ENCODE measurements at regions not wholly inside any gene's neighbourhood (a gene's known extent, or its start where the extent isn't known, plus 50 kb on each side); places are given as distances from the start of the nearest gene placed in this dataset.

DNA sequence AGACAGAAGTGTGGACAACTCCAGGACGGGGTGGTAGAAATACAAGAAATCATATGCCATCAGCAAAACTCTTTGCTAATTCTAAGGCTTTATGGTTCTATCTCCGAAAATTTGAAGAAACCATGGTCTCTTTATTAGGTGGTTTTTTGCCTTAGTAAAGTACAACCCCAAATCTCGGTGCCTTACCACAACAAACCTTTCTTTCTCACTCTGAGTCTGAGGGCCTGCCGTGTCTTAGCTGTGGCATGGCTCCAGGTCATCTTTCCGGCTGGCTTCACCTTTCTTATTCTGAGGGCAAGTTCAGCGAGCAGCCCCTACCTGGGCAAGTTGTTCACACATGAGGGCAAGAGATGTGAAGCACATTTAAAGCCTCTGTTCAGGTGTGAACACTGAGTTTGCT lies 280.6 kb downstream of the TTLL7 start:
- no peaks in the 10 kb centered on the region for H3K27me3 ChIP-seq (ENCODE audit: control insufficient read depth, insufficient read depth, low read length)
- no peaks in the 10 kb centered on the region for H3K36me3 ChIP-seq (ENCODE audit: control insufficient read depth, low read depth, low read length)
- no peak overlapping the region for H3K9ac ChIP-seq (ENCODE audit: low read length)
- H3K9me3 ChIP-seq (ENCODE audit: control insufficient read depth, low read depth, low read length) = no peaks in the 10 kb centered on the region
- H3K27ac ChIP-seq (ENCODE audit: low read length) = no peak overlapping the region
- no peaks in the 10 kb centered on the region for H3K4me1 ChIP-seq (ENCODE audit: control insufficient read depth, low read depth, low read length)
- no peak overlapping the region for H3K4me3 ChIP-seq (ENCODE audit: low read length)

DNA sequence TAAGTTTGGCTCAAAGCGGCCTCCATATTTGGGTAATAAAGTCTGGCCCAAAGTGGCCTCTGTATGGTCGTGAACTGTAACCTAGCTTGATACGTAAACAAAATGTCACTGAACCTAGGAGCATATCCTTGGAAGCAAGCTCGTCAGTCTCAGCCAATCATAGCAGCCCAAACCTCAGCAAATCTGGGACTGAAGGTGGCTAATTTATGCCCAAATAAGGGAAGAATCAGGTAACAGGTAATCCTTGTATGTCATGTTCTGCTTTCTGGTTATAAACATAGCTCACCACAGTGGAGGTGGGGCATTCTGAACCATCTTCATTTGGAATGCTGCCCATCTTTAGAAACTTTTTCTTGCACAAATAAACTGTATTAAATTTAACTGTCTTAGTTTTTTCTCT lies 281.1 kb downstream of the TTLL7 start:
- Histone ChIP-seq H3K36me3 (ENCODE audit: control insufficient read depth, low read depth, low read length) (no peaks in the 10 kb centered on the region), H3K27ac (ENCODE audit: low read length) (no peak overlapping the region), H3K4me1 (ENCODE audit: control insufficient read depth, low read depth, low read length) (no peaks in the 10 kb centered on the region), H3K9ac (ENCODE audit: low read length) (no peak overlapping the region), H3K27me3 (ENCODE audit: control insufficient read depth, insufficient read depth, low read length) (no peaks in the 10 kb centered on the region), H3K4me3 (ENCODE audit: low read length) (no peak overlapping the region), H3K9me3 (ENCODE audit: control insufficient read depth, low read depth, low read length) (no peaks in the 10 kb centered on the region)

DNA sequence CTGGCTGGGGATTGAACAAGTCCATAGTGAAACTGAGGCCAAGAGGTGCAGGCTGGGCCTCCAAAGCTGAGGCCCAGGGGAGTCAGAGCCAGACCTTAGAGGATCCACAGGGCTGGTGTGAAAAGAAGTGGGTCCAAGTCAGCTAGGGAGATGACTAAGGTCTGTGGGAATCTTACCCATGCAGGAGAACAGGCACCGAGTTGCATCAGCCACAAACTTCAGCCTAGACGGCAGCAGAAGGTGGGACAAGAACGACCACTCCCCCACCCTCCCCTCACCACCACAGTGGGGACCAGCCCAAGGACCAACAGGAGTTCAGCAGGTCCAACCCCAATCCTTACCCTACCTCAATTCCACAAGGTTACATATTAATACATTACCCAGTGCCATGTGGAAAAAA lies 282.3 kb downstream of the TTLL7 start:
- H3K36me3 ChIP-seq (ENCODE audit: control insufficient read depth, low read depth, low read length) = no peaks in the 10 kb centered on the region
- no peaks in the 10 kb centered on the region for H3K27me3 ChIP-seq (ENCODE audit: control insufficient read depth, insufficient read depth, low read length)
- H3K4me3 ChIP-seq (ENCODE audit: low read length) = no peak overlapping the region
- no peaks in the 10 kb centered on the region for H3K9me3 ChIP-seq (ENCODE audit: control insufficient read depth, low read depth, low read length)
- H3K27ac ChIP-seq (ENCODE audit: low read length) = no peak overlapping the region
- H3K4me1 ChIP-seq (ENCODE audit: control insufficient read depth, low read depth, low read length) = no peaks in the 10 kb centered on the region
- H3K9ac ChIP-seq (ENCODE audit: low read length) = no peak overlapping the region

DNA sequence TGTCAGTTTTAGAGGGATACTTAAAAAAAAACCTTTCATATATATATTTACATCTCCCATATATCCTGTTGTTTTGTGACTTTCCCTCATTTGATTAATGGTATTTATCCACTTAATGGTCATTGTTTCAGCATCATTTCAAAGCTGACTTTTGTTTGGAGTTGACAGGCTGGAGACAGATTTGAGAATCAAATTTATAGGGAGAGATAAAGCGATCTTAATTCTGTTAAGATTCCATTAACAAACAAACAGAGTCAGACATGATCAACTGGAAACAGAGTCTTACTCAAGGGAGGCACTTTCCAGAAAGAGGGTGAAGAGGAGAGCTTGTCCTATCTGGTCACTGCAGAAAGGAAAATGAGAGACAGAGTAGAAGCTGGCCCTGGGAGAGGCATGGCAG lies 283.4 kb downstream of the TTLL7 start:
- Histone ChIP-seq H3K27me3 (ENCODE audit: control insufficient read depth, insufficient read depth, low read length) (no peaks in the 10 kb centered on the region), H3K36me3 (ENCODE audit: control insufficient read depth, low read depth, low read length) (no peaks in the 10 kb centered on the region), H3K4me1 (ENCODE audit: control insufficient read depth, low read depth, low read length) (no peaks in the 10 kb centered on the region), H3K27ac (ENCODE audit: low read length) (no peak overlapping the region), H3K9me3 (ENCODE audit: control insufficient read depth, low read depth, low read length) (no peaks in the 10 kb centered on the region), H3K9ac (ENCODE audit: low read length) (no peak overlapping the region), H3K4me3 (ENCODE audit: low read length) (no peak overlapping the region)

DNA sequence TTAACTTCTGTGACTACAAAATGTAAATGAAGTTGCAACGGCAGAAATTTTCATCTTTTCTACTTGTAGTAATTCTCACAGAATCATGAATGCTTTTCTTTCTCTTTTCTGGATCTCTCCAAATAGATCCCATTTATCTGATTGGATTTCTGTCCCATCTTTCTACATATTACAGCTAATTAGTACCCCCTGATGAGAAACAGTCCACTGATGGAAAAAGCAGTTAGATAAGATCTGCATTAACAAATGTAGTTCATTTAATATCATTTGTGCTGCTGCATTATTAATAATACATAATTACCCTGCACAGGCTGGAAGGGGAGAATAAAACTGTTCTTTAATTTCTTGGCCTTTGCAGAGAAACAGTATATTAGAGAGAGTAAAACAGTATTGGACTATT lies 289.3 kb downstream of the TTLL7 start:
- Histone ChIP-seq H3K27ac (ENCODE audit: low read length) (no peak overlapping the region), H3K4me3 (ENCODE audit: low read length) (no peak overlapping the region), H3K36me3 (ENCODE audit: control insufficient read depth, low read depth, low read length) (no peaks in the 10 kb centered on the region), H3K27me3 (ENCODE audit: control insufficient read depth, insufficient read depth, low read length) (no peaks in the 10 kb centered on the region), H3K4me1 (ENCODE audit: control insufficient read depth, low read depth, low read length) (no peaks in the 10 kb centered on the region), H3K9me3 (ENCODE audit: control insufficient read depth, low read depth, low read length) (no peaks in the 10 kb centered on the region), H3K9ac (ENCODE audit: low read length) (no peak overlapping the region)

DNA sequence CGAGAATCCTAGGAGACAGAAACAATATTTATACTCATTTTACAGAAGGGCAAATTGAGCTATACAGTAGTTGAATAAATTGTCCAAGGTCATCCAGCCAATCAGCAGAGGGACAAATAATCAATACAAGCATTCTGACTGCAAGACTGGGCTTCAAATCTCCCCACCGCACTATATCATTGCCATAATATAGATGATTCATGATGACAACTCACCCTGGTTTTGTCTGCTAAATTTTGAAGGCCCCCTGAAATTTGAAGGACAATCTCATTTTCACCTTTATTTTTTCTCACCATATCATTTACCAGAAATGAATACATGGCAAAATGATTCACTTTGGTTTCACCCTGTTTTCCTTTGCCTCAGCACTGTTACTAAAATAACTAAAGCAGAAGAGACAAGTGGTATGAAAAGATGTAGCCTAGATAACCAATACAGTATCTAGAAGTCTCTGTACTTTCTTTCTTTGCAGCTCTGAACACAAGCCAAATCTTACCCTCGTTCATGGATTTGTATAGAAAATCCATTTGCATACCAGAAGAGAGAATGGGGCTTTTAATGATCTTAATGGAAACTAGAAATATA lies 292.5 kb downstream of the TTLL7 start:
- H3K4me3 ChIP-seq (ENCODE audit: low read length) = no peak overlapping the region
- no peak overlapping the region for H3K9ac ChIP-seq (ENCODE audit: low read length)
- no peaks in the 10 kb centered on the region for H3K4me1 ChIP-seq (ENCODE audit: control insufficient read depth, low read depth, low read length)
- H3K27me3 ChIP-seq (ENCODE audit: control insufficient read depth, insufficient read depth, low read length) = no peaks in the 10 kb centered on the region
- H3K9me3 ChIP-seq (ENCODE audit: control insufficient read depth, low read depth, low read length) = no peaks in the 10 kb centered on the region
- H3K27ac ChIP-seq (ENCODE audit: low read length) = no peak overlapping the region
- no peaks in the 10 kb centered on the region for H3K36me3 ChIP-seq (ENCODE audit: control insufficient read depth, low read depth, low read length)

DNA sequence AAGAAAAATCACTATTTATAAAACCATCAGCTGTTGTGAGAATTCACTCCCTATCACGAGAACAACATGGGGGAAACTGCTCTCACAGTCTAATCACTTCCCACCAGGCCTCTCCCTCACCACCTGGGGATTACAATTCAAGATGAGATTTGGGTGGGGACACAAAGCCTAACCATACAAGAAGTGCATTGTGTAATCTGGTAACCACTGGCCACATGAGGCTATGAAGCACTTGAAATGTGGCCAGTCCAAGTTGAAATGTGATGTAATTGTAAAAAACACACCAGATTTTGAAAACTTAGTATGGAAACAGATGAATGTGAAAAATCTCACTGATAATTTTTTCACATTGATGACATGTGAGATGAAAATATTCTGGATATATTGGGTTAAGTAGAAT lies 293.8 kb downstream of the TTLL7 start:
- Histone ChIP-seq H3K9me3 (ENCODE audit: control insufficient read depth, low read depth, low read length) (no peaks in the 10 kb centered on the region), H3K4me1 (ENCODE audit: control insufficient read depth, low read depth, low read length) (no peaks in the 10 kb centered on the region), H3K27me3 (ENCODE audit: control insufficient read depth, insufficient read depth, low read length) (no peaks in the 10 kb centered on the region), H3K9ac (ENCODE audit: low read length) (no peak overlapping the region), H3K4me3 (ENCODE audit: low read length) (no peak overlapping the region), H3K27ac (ENCODE audit: low read length) (no peak overlapping the region), H3K36me3 (ENCODE audit: control insufficient read depth, low read depth, low read length) (no peaks in the 10 kb centered on the region)

DNA sequence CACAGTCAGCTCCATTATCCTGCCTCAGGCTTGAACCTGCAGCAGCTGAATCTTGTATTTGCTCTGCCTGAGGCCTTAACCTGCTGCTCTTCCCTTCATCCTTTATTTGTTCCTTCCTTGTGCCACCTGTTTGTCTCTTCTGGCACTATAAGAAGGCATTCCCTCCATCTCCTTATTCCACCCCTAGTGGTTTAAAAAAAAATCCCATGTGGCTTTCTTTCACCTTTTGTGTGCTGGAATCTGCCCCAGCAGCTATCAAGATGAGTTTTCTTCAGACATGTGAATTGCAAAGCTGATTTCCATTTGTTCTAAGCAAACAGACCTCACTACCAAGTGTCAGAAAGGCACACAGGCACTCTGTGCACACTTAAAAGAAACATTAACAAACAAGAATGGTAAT lies 294.6 kb downstream of the TTLL7 start:
- H3K27ac ChIP-seq (ENCODE audit: low read length) = no peak overlapping the region
- H3K9me3 ChIP-seq (ENCODE audit: control insufficient read depth, low read depth, low read length) = no peaks in the 10 kb centered on the region
- no peaks in the 10 kb centered on the region for H3K4me1 ChIP-seq (ENCODE audit: control insufficient read depth, low read depth, low read length)
- H3K27me3 ChIP-seq (ENCODE audit: control insufficient read depth, insufficient read depth, low read length) = no peaks in the 10 kb centered on the region
- no peak overlapping the region for H3K9ac ChIP-seq (ENCODE audit: low read length)
- no peaks in the 10 kb centered on the region for H3K36me3 ChIP-seq (ENCODE audit: control insufficient read depth, low read depth, low read length)
- H3K4me3 ChIP-seq (ENCODE audit: low read length) = no peak overlapping the region

DNA sequence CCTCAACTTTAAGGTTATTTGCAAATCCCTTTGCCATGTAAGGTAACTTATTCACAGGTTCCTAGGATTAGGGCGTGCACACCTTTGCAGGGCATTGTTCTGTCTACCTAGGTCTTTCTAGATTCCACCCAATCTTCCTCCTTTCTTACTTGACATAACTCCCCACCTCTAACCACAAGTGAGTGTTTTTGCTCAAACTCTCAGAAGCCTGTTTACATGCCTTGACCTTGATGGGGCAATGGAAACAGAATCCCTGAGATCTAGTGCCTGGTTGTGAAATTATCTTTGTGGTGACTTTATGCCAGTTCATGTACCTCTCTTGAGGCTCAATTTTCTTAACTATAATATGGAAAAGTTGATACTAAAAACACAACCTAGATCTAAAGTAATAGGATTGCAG lies 296.6 kb downstream of the TTLL7 start:
- Histone ChIP-seq H3K36me3 (ENCODE audit: control insufficient read depth, low read depth, low read length) (no peaks in the 10 kb centered on the region), H3K27me3 (ENCODE audit: control insufficient read depth, insufficient read depth, low read length) (no peaks in the 10 kb centered on the region), H3K4me3 (ENCODE audit: low read length) (no peak overlapping the region), H3K9ac (ENCODE audit: low read length) (no peak overlapping the region), H3K9me3 (ENCODE audit: control insufficient read depth, low read depth, low read length) (no peaks in the 10 kb centered on the region), H3K4me1 (ENCODE audit: control insufficient read depth, low read depth, low read length) (no peaks in the 10 kb centered on the region), H3K27ac (ENCODE audit: low read length) (no peak overlapping the region)

DNA sequence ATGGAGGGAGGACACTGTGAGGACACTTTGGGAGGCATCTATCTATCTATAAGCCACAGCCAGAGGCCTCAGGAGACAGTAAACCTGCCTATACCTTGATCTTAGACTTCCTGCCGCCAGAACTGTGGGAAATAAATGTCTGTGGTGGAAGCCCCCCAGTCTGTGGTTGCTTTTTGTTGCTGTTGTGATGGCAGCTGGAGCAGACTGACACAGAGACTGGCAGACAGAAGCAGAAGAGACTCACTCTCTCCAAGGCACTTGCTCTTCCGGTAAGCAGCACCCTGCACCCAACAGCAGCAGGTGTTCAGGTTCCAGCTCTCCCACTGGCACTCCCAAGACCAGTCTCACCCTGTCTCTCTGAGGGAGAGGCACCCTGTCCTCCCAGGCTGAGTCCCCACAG lies 297.6 kb downstream of the TTLL7 start:
- H3K9ac ChIP-seq (ENCODE audit: low read length) = no peak overlapping the region

DNA sequence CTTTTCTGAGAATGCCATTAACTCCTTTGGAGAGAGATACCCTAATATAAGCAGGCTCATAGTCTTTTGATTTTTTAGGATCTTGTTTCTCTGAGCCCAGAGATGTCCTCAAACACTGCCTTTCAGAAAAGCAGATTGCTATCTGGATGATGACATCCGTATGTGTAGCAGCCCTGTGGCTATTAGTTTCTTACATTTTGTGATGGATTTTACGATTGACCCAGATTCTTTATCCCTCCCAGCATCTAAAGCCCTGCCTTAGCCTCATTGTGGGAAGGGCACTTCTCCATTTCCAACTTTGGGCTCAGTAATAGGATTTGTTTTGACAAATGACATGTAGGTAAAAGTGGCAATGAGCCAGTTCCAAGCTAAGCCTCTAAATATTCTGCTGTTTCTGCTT lies 300.3 kb downstream of the TTLL7 start:
- H3K27ac ChIP-seq (ENCODE audit: low read length) = no peak overlapping the region
- peaks cover 24% of the 10 kb centered on the region for H3K4me1 ChIP-seq (ENCODE audit: control insufficient read depth, low read depth, low read length)
- H3K36me3 ChIP-seq (ENCODE audit: control insufficient read depth, low read depth, low read length) = no peaks in the 10 kb centered on the region
- no peak overlapping the region for H3K4me3 ChIP-seq (ENCODE audit: low read length)
- no peaks in the 10 kb centered on the region for H3K9me3 ChIP-seq (ENCODE audit: control insufficient read depth, low read depth, low read length)
- H3K27me3 ChIP-seq (ENCODE audit: control insufficient read depth, insufficient read depth, low read length) = no peaks in the 10 kb centered on the region
- H3K9ac ChIP-seq (ENCODE audit: low read length) = no peak overlapping the region

More for the DNA sequence above, 297.6 kb downstream of the TTLL7 start:
- Histone ChIP-seq H3K36me3 (ENCODE audit: control insufficient read depth, low read depth, low read length) (no peaks in the 10 kb centered on the region), H3K4me3 (ENCODE audit: low read length) (no peak overlapping the region), H3K27ac (ENCODE audit: low read length) (no peak overlapping the region), H3K4me1 (ENCODE audit: control insufficient read depth, low read depth, low read length) (no peaks in the 10 kb centered on the region), H3K27me3 (ENCODE audit: control insufficient read depth, insufficient read depth, low read length) (no peaks in the 10 kb centered on the region), H3K9me3 (ENCODE audit: control insufficient read depth, low read depth, low read length) (no peaks in the 10 kb centered on the region)

DNA sequence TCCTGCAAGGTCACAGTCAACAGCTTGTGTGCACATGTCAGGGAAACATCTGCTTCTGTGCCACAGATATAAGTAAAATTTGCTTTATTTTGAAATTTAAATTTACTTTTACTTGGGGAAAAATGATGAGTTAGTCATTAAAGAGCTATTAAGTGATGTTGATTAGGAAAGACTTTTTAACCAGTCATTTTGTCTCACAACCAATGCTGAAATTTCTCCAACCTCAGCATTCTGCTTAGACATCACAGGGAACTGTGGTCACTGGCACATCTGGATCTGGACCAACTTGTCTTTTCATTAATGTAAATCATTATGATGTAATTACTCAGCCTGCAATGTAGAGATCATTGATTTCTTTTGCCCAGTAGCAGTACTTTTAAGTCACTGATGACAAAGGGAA lies 301.0 kb downstream of the TTLL7 start:
- no peak overlapping the region for H3K9ac ChIP-seq (ENCODE audit: low read length)
- H3K4me3 ChIP-seq (ENCODE audit: low read length) = no peak overlapping the region
- no peaks in the 10 kb centered on the region for H3K9me3 ChIP-seq (ENCODE audit: control insufficient read depth, low read depth, low read length)
- no peaks in the 10 kb centered on the region for H3K27me3 ChIP-seq (ENCODE audit: control insufficient read depth, insufficient read depth, low read length)
- H3K27ac ChIP-seq (ENCODE audit: low read length) = no peak overlapping the region
- peaks cover 31% of the 10 kb centered on the region for H3K4me1 ChIP-seq (ENCODE audit: control insufficient read depth, low read depth, low read length)
- H3K36me3 ChIP-seq (ENCODE audit: control insufficient read depth, low read depth, low read length) = no peaks in the 10 kb centered on the region
